ENCODE measurements at regions not wholly inside any gene's neighbourhood (a gene's known extent, or its start where the extent isn't known, plus 50 kb on each side); places are given as distances from the start of the nearest gene placed in this dataset.
"Not testable (repeated sequence)": the region's sequence is repeated elsewhere in the genome, so short reads cannot be mapped to it uniquely, and the experiment has no call there.

DNA sequence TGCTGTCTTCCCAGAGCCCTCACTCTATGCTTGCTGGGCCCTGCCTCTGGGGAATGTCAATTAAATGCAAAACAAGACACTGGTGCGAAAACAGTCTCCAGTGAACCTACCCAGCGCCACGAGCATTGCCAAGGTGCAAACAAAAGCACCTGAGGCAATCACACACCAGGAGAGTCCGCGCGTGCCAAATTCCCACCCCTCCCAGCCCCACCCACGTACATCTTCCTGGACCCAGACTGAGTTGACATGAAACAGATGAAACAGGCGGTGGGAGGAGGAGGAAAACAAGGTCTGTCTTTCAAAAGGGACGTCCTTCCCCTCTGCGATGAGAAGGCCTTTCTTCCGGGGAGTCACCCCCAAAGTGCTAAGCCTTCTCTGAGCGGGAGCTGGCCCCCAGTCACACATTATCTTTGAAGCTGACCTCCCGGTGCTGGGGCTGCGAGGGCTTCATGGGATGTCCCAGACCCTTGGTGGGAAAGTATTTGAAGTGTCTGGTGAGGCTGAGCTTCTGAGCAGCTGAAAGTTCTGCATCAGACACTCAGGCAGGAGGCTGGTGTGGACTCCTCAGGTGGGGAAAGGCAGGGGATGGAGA, 200.4 kb downstream of the AXIN2 start:
- no peak for DNase-seq

DNA sequence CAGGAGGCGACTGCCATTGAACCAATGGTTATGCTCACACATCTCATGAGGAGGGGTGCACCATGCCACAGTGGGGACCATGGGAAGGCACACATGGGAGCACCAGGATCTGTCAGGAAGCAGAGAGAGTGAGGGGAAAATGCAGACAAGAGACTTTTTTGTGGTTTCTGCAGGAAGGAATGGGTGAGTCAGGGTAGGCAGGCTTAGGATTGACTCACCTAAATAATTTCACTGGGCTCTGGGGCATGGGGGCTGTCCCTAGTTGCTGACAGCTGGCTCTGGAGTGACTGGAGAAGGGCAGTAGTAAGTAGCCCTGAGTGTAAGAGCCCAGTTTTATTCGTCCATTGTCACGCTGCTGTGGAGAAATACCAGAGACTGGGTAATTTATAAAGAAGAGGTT, 202.4 kb downstream of the AXIN2 start:
- DNase-seq = no peak

DNA sequence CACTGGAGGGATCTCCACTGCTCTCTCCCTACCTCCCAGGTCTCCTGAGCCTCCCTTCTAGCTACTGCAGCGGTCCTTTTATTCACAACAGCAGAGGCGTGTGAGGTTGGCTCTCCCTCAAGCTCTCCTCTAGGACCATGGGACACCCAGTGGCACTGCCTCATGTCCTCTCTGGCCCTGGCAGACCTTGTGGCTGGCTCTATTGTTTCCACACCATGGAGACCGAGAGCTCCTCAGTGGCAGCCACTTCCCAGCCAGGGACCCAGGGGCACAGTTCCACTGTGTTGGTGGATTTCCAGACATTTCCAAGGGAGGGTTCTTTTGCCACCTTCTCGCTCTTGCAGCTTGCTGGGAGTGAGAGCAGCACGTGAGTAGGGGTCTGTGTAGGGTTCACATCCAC, 204.9 kb downstream of the AXIN2 start:
- DNase-seq = no peak

DNA sequence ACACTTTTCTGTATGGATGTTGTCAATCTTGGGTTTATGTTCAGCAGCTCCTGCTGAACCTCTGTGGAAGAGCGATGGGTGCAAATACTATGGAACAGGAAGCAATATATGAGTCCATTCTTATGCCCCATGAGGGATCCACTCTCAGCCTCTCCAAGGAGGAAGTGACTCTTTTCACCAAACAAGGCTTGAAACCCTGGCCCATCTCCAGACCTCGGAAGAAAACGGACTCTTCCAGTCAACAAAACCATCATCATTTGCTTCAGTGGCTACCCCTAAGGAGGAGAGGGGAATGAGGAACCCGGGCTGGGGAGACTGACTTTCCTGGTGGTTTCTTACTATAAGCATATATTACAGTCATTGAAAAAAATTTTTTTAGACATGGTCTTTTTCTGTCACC, 206.2 kb downstream of the AXIN2 start:
- no peak for DNase-seq

DNA sequence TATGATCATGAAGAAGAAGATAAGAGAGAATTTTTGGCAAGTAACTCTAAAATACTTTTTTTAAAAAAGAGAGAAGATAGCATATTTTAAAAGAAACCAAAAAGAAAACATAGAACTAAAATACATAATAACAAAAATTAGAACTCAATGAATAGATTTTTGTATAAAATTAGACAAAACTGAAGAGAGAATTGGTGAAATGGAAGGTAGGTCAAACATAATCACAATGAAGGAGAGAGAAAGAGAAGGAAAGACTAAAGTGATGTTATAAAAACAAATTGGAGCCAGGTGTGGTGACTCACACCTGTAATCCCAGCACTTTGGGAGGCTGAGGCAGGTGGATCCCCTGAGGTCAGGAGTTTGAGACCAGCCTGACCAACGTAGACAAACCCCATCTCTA, 211.5 kb downstream of the AXIN2 start:
- no peak for DNase-seq

DNA sequence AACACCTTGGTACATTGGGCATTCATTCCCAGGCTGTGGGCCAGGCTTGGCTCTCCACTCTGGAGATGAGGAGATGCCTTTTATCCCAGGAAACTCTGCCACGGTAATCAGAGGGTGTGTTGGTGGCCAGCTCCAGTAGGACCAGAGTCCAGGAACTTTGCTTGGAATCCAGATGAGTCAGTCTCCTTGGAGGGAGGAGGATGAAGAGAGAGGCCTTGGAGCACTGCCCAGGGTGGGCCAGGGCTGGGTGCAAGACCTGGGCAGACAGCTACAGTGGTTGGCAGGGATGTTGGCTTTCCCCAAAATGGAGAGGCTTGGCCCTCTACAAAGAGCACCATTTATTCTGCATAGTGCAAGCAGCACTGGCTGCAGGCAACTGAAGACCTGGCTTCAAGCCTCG, 209.0 kb downstream of the RGS9 start:
- DNase-seq = no peak

DNA sequence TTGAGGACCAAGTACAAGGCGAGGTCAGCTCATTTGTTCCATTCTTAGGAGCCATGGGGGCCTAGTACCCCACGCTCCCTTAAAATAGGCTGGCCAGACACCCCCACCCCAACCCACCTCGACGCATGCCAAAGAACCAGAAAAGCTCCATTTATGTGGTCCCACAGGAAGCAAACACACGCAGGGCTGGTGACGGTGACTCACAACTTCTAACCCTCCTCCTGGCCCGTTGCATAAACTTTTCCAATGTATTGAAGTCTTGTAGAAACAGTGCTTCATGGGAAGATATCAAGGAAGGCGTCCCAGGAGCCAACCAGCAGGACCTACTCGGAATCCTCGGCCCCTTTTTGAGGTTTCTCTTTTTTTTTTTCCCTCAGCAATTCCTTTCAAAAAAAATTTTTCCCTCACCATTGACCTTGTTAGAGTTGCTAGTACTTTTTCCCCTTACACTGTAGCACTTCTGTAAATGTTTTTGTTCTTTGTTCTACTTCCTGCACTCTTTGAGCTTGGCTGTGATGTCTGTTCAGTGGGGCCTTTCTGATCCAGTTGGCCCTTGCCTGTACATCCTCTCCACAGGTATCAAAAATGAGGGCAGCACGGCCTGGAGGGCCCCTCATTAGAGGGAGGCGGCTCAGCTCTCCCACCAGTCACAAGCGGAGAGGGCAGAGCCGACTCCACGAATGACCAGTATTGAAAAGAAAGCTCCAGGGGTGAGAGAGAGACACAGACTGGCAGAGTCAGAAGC, 208.3 kb downstream of the RGS9 start:
- no peak for DNase-seq

DNA sequence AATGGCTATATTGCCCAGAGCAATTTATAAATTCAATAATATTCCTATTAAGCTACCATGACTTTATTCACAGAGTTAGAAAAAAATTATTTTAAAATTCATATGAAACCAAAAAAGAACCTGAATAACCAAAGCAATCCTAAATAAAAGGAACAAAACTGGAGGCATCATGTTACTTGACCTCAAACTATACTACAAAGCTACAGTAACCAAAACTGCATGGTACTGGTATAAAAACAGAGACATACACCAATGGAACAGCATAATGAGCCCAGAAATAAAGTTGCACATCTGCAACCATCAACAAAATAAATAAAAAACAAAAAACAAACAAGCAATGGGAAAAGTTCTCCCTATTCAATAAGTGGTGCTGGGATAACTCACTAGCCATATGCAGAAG, 203.2 kb downstream of the RGS9 start:
- DNase-seq = no peak

DNA sequence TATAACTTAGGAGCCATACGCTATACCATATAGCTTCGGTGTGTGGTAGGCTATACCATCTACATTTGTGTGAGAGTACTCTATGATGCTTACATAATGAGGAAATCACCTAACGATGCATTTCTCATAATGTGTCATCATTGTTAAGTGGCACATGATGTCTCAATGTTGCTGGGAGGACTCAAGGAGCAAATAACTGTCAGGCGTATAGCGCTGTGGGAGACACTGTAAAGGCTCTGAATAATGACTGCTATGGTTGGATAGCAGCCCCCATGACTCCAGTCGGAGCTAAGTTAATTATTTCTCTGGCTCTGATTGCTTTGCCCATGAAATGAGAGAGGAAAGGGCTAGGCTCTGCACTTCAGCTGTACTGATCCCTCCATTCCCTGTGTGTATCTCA, 197.2 kb downstream of the RGS9 start:
- no peak for DNase-seq

DNA sequence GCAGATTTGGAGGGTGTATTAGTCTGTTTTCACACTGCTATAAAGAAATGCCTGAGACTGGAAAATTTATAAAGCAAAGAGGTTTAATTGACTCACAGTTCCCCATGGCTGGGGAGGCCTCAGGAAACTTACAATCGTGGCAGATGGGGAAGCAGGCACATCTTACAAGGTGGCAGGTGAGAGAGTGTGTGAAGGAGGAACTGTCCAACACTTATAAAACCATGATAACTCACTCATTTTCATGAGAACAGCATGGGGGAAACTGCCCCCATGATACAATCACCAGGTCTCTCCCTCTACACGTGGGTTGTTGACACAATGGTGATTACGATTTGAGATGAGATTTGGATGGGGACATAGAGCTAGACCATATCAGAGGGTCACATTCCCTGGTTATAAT, 195.6 kb downstream of the RGS9 start:
- DNase-seq = no peak

DNA sequence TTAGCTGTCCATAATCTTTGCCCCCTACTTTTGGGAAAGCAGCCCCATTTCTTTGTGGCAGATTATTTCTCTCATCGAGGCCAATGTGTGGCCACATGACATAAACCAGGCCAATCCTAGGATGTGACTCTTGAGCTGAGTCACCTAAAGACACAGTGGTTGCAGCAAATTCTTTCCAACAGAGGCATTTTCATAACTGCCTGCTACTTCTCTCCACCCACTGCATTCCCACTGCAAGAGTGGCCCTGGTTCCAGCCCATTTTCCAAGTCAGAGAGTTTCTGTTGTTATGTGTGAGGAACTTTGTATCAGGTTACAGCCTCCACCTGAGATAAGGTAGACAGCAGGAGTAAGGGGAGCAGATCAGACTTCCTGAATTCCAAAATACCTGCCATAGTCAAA, 195.2 kb downstream of the RGS9 start:
- no peak for DNase-seq

DNA sequence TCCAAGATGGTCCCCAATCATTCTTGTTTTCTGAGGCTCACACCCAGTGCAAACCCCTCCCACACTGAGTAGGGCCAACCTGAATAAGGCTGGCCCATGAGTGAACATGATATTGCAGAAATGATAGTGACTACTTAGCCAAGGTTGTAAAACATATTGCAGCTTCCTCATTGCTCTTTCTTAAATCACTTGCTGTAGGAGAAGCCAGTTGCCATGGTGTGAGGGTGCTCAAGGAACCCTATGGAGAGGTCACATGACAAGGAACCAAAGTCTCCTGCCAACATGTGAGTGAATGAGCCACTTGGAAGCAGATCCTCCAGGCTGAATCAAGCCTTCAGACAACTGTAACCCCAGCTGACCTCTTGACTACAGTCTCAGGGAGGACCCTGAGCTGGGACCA, 191.4 kb downstream of the RGS9 start:
- no peak for DNase-seq

DNA sequence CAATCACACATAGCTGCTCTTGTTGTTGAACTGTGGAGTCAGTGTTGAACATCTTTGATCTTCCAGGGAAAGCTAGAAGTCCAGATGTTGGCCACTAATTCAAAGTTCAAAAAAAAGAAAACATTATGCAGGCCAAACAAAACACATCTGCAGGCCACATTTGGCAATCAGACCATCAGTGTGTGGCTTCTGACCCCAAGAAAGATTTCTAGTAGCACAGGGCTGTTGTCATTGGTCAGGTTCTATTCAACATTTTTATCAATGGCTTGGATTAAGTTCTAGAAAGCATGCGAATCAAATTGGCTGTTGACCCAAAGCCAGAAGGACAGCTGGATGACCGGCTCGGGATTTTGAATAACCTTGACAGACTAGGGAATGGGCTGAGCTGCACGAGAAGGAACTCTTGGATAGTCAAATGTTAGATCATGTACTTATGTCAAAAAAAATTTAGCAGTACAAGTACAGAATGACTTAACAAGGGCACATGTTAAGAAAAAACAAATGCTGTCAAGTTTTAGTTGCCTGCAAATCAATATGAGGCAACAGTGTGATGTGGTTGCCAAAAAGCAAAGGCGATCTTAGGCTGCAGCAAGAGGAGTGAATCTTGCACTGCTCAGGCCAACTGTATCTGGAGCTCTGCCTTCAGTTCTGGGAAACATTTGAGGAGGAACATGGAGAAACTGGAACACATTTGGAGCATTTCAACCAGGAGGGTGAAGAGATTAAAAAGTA, 187.6 kb downstream of the RGS9 start:
- no peak for DNase-seq

DNA sequence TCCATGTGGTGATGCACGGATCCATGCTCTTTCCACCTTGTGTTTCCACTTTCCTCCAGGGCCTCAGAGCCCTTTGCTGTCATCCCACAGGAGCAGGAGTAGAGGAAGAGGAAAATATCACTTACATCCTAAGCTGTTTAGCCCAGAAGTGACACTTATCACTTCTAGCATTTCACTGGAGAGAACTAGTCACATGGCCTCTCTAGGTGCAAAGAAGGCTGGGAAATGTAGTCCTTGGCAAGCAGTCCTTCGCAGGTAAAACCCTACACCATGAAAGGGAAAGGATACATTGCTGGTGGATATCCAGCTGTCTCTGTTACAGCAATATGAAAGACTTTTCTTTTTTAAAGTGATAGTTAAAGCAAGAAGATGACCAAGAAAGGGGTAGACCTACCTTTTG, 185.9 kb downstream of the RGS9 start:
- no peak for DNase-seq

DNA sequence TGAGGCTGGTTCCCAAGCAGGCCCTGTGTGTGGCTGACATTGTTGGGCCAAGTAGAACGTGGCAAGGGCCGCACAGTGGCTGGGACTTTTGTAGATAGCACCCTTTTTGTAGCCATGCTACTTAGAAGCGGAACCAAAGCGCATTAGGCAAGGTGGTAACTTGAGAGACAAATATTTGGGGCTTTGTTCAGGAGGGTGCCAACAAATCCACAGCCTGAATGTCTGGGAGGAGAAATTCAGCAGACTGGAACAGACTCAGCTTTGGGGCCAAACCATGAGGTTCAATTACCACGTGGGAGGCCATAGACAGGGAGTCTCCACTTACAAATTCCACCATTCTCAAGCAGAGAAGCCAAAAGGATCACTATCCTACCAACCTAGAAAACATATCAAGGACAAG, 183.7 kb downstream of the RGS9 start:
- no peak for DNase-seq

DNA sequence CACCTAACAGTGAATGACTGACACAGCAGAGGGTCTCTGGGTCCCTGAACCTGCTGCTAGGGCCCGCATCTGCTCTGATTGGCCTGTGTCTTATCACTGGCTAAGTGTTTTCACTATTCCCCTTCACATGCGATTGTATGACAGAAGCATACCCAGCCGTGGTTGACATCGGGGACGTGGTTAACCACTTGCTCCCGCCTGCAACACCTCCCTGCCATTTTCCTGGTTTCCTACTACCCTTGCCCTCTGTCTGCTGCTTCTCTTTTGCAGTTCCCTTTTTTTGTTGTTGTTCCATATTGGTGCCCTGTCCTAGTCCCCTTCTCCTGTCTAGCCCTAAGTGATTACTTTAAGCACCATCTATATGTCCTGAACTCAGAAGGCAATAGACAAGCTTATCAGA, 177.0 kb downstream of the RGS9 start:
- no peak for DNase-seq

DNA sequence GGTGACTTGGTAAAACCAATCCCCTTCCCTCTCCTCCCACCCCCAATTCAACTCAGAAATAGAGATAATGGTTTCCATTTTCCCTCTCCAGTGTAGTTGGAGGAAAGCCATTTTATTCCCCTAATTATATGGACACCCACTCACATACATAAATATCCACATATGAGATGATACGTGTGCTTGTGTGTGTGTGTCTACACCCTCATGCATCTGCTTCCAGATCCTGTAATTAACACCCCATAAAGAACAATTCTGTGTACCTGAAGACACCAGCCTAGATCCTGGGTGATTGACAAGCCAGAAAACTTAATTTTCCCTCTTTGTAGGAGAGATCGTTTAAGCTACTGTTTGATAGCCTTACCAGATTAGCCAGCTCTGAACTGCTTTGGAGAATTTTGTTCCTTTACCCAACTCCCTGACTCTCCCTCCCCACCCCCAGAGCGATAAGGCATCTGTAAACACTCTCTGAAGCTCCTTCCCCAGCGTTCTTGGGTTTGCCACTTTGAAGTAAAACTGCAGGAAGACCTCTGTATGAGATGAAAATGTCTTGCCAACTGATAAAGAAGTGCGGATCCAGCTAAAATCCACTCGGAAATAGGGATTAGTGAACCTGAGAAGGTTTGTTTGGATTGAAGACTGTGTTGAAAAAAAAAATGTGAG, 175.7 kb downstream of the RGS9 start:
- no peak for DNase-seq

DNA sequence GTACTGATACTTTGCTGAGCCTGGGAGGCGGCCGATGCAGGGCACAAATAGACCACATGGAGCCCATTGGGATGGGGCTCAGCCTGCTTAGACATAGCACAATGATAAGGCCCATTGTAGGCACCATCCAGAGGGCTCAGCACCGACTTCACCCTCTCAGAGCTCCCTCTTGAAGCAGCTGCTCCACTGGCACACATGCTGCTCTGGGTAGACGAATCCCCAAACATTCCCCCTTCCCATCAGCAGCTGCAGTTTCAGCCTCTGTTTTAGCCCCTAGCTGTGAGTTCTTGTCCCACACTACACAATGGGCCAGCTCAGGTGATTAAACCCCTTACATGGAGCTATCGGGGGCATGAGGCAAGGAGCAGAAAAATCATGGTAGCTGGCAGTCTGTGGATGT, 174.1 kb downstream of the RGS9 start:
- no peak for DNase-seq

DNA sequence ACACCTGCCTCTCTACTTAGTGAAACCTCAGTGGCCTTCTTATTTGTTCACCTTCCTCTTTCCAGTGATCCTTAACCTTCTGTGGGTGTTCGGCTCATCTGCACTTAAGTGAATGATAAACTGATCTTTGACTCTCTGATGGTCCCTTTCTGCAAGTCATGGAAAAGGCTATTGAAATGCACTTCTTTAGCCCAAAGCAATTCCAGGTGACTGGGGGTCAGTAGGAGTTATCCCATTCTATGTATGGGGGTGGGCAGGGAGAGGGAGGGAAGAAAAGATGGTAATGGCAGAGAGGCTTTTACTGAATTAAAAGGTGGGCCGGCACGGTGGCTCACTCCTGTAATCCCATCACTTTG, 170.8 kb downstream of the RGS9 start:
- DNase-seq = no peak

DNA sequence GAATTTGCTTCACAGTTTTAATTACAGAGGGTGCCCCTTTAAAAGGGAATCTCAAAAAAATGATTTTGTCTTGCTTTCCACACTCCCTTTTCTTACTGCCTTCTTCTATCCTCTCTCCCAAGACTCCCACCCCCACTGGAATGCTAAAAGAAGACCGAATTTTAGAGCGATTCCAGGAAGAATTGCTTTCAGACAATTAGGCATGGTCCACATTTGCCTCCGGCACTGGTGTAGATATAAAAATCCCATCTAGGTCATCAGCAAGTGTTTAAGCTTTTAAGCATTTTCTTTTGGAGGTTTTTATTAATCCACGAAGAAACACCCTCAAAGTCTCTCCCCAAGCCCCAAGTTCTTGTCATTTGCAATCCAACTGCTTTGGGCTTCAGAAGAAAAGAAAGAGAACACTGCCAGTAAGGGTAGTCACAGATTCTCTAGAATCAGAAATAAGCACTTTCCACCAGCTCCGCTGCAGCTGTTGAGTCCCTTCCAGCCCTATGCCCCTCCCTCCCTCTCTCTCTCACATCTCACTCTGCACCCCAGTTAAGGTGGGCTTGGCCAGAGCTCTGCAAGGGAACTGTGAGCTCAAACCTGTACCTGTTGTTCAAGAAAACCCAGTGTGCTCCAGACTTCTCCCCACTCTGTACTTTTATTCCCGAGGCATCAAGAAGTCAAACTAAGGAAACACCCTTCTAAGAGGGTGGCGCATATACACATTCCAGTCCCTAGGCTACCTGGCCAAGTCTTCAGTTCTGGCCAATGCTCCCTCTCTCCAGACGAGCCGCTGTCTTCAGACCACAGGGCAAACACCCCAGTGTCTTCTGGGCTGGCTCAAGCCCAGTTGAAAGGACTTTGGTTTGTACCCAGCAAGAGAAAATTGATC, 170.2 kb downstream of the RGS9 start:
- no peak for DNase-seq

DNA sequence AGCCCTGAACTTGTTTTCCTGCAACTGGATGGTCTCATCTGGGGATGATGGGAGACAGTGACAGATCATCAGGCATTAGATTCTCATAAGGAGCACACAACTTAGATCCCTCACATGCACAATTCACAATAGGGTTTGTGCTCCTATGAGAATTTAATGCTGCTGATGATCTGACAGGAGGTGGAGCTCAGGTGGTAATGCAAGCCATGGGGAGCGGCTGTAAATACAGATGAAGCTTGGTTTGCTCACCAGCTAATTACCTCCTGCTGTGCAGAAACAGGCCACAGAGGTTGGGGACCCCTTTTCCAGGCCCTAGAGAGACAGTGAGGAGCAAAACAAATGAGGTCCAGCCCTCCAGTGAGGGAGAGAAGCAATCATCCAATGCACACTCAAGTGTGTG, 168.6 kb downstream of the RGS9 start:
- no peak for DNase-seq

DNA sequence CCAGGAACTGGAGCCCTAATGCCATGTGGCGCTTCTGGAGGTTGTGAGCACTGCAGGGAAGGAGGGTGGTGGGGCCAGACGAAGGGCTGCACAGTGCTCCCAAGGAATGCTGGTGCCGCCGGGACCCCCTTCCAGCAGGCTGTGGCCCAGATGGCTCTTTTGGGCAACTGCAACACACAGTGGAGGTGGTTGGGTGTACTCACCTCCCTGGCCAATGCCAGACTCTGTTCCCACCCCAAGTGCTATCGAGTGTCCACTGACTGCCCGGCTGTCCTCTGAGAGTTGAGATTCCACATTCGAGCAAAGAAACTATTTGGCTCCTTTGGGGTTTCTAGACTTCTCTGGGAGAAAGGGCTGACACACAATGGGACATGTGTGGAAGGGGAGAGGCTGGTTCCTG, 167.9 kb downstream of the RGS9 start:
- no peak for DNase-seq

DNA sequence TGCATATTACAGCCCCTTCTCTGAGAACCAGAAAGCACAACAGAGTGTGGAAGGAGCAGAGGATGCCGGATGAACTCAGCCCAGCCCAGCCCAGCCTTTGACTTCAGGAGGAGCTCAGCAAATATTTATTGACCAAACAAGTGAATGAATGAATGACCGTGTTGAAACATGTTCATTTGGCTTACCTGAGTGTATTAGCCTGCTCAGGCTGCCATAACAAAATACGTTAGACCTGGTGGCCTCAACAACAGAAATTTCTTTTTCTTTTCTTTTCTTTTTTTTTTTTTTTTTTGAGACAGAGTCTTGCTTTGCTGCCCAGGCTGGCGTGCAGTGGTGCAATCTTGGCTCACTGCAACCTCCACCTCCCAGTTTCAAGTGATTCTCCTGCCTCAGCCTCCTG, 164.7 kb downstream of the RGS9 start:
- DNase-seq = not testable (repeated sequence)

Measured in activated effector memory CD4-positive, alpha-beta T cell treated with anti-CD3 and anti-CD28 coated beads, Interleukin-2, amount 50 U/mL, for 16 hours (primary cell).